HL-60 (cell line): ENCODE measurements at regions not wholly inside any gene's neighbourhood (a gene's known extent, or its start where the extent isn't known, plus 50 kb on each side); places are given as distances from the start of the nearest gene placed in this dataset.

Experiments
- GABPA ChIP-seq: IDR thresholded peaks from 2 replicates; pipeline ENCODE4 v1.6.1; 2012; ENCODE audit warnings: low read depth
- POLR2AphosphoS5 ChIP-seq: IDR thresholded peaks from 2 replicates; pipeline ENCODE4 v1.6.1; 2012; ENCODE audit warnings: low read depth
- SPI1 ChIP-seq: IDR thresholded peaks from 2 replicates; pipeline ENCODE4 v1.6.1; 2012; ENCODE audit warnings: low read depth, mild to moderate bottlenecking, borderline replicate concordance
- TF ChIP-seq, protein P1 (sequence below): IDR thresholded peaks from one replicate; pipeline ENCODE4 v1.5.1; 2011; ENCODE audit warnings: low read length, control low read depth, inconsistent platforms; ENCODE audit not compliant: insufficient read depth
- TF ChIP-seq, protein P2 (sequence below): IDR thresholded peaks from 2 replicates; pipeline ENCODE4 v1.6.1; 2012; ENCODE audit warnings: low read depth; ENCODE audit not compliant: insufficient replicate concordance

DNA sequence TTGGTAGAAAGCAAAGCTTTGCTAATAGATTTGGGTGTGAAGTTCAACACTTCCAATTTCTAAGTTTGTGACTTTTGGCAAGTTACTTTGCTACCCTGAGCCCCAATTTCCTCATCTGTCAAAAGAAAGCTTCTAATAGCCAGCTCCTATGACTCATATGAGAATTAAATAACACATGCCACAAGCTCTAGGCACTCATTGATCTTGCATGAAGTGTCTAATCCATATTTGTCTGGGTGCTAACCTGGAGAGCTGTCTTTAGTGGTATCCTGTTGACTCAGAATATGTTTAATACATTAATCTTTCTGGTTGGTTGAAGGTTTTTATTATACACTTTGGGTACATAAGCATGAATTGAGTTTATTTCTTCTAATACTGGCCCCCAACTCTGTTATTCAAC is 188.8 kb downstream of the POSTN start:
- TF ChIP-seq POLR2AphosphoS5 (no peak), GABPA (no peak), SPI1 (no peak)
- TF ChIP-seq, protein P1, sequence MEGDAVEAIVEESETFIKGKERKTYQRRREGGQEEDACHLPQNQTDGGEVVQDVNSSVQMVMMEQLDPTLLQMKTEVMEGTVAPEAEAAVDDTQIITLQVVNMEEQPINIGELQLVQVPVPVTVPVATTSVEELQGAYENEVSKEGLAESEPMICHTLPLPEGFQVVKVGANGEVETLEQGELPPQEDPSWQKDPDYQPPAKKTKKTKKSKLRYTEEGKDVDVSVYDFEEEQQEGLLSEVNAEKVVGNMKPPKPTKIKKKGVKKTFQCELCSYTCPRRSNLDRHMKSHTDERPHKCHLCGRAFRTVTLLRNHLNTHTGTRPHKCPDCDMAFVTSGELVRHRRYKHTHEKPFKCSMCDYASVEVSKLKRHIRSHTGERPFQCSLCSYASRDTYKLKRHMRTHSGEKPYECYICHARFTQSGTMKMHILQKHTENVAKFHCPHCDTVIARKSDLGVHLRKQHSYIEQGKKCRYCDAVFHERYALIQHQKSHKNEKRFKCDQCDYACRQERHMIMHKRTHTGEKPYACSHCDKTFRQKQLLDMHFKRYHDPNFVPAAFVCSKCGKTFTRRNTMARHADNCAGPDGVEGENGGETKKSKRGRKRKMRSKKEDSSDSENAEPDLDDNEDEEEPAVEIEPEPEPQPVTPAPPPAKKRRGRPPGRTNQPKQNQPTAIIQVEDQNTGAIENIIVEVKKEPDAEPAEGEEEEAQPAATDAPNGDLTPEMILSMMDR, result no peak
- TF ChIP-seq, protein P2, sequence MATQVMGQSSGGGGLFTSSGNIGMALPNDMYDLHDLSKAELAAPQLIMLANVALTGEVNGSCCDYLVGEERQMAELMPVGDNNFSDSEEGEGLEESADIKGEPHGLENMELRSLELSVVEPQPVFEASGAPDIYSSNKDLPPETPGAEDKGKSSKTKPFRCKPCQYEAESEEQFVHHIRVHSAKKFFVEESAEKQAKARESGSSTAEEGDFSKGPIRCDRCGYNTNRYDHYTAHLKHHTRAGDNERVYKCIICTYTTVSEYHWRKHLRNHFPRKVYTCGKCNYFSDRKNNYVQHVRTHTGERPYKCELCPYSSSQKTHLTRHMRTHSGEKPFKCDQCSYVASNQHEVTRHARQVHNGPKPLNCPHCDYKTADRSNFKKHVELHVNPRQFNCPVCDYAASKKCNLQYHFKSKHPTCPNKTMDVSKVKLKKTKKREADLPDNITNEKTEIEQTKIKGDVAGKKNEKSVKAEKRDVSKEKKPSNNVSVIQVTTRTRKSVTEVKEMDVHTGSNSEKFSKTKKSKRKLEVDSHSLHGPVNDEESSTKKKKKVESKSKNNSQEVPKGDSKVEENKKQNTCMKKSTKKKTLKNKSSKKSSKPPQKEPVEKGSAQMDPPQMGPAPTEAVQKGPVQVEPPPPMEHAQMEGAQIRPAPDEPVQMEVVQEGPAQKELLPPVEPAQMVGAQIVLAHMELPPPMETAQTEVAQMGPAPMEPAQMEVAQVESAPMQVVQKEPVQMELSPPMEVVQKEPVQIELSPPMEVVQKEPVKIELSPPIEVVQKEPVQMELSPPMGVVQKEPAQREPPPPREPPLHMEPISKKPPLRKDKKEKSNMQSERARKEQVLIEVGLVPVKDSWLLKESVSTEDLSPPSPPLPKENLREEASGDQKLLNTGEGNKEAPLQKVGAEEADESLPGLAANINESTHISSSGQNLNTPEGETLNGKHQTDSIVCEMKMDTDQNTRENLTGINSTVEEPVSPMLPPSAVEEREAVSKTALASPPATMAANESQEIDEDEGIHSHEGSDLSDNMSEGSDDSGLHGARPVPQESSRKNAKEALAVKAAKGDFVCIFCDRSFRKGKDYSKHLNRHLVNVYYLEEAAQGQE, result no peak
